Gastrocnemius medialis (tissue), 4 donors: ENCODE measurements at regions not wholly inside any gene's neighbourhood (a gene's known extent, or its start where the extent isn't known, plus 50 kb on each side); places are given as distances from the start of the nearest gene placed in this dataset.

ENCODE experiments used
- CTCF ChIP-seq, 5 experiments: fragments of 450-650 bp in 3 of 5; fragments of 200-600 bp in 2 of 5; sonication (generic) in 2 of 5; IDR thresholded peaks in 4 of 5; conservative IDR thresholded peaks in 1 of 5; 1 replicate in 4 of 5; 2 replicates in 1 of 5; pipeline ENCODE4 v1.5.1; 2016 to 2019; ENCODE audit warnings: antibody characterized with exemption in 5 of 5, mild to moderate bottlenecking in 3 of 5, moderate library complexity in 3 of 5
- POLR2A ChIP-seq, 2 donors: fragments of 450-650 bp; IDR thresholded peaks; one replicate each; pipeline ENCODE4 v1.6.1; 2017; ENCODE audit warnings: antibody characterized with exemption in 2 of 2, mild to moderate bottlenecking in 2 of 2, moderate library complexity in 2 of 2

DNA sequence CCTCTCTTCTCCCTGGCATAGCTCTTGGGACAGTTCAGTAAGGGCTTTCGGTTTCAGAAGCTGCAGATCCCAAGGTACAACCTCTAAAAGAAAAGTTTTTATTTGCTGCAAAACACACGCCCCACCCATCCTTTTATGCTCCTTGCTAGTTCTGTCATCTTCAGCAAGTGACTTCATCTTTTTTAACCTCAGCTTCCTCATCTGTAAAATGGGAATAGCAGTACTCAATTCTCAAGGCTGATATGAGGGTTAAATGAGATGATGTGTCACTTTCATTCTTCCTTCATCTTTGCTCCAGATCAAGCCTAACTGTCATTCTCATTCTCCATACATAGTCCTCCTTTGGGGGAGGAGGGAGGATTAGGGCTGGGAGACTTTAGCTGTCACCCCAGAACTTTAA lies 90.0 kb upstream of the ALX4 start:
- no peak for TF ChIP-seq CTCF (IDR thresholded peaks at IDR 0.05 in 4 of 5, conservative IDR thresholded peaks at IDR 0.05 in 1 of 5)
- no peak for TF ChIP-seq POLR2A (IDR thresholded peaks at IDR 0.05)
